HepG2 (cell line): ENCODE measurements at regions not wholly inside any gene's neighbourhood (a gene's known extent, or its start where the extent isn't known, plus 50 kb on each side); places are given as distances from the start of the nearest gene placed in this dataset.

Source experiments
- ATAC-seq: fragments of 200-7000 bp; cut with Tn5 transposase; 3 replicates; pipeline ENCODE4 v1.9.1; 2020; ENCODE audit warnings: mild to moderate bottlenecking, moderate library complexity
- BruUV-seq: library from RNA; stranded (reverse); fragments of 400-500 nt; replicated peaks from 2 replicates; lab custom pipeline; 2021; lab: Mats Ljungman, UMichigan
- CTCF ChIA-PET: fragments of 300-600 bp; formaldehyde crosslinking; extraction: SDS; loops from one replicate; lab custom pipeline; 2021; ENCODE audit warnings: low total read pairs, inconsistent platforms, low intra/inter-chr PET ratio; lab: Yijun Ruan, JAX
- POLR2A ChIA-PET: fragments of 350-600 bp; sonication (Branson Sonifier 250); formaldehyde crosslinking; loops from one replicate; lab custom pipeline; 2020; ENCODE audit warnings: antibody characterized with exemption, inconsistent platforms; lab: Yijun Ruan, JAX
- DNase-seq: peaks from one replicate; pipeline ENCODE4 v3.0.0-alpha.2; 2015; ENCODE audit warnings: low spot score
- FAIRE-seq: peaks from 3 replicates; lab custom pipeline; 2011; peaks lifted over from hg19 to GRCh38; lab: Jason Lieb, UNC
- H2AFZ ChIP-seq: one replicate; pipeline ENCODE4 v1.6.1; 2011; ENCODE audit warnings: low read length, inconsistent platforms
- H3K27ac ChIP-seq: fragments of 300-600 bp; 3 replicates; pipeline ENCODE4 v1.8.0; 2011; ENCODE audit warnings: mixed run types, mild to moderate bottlenecking, mixed read lengths, low read length, inconsistent platforms; ENCODE audit not compliant: insufficient read depth; ENCODE audit errors: extremely low read length
- H3K27me3 ChIP-seq, 2 experiments: fragments of 200-600 bp in 1 of 2; 2 replicates in 1 of 2; 3 replicates in 1 of 2; pipeline versions ENCODE4 v1.6.0 to v1.8.0; 2011; ENCODE audit warnings: low read length in 2 of 2, mild to moderate bottlenecking in 2 of 2, moderate library complexity in 2 of 2, inconsistent platforms in 1 of 2; ENCODE audit not compliant: insufficient read depth in 2 of 2, control insufficient read depth in 1 of 2
- H3K36me3 ChIP-seq, 2 experiments: fragments of 200-600 bp in 1 of 2; replicated peaks in 1 of 2; 2 replicates in 1 of 2; 3 replicates in 1 of 2; pipeline versions ENCODE4 v1.5.1 to v1.8.0; 2011; ENCODE audit warnings: low read length in 2 of 2, inconsistent platforms in 1 of 2; ENCODE audit not compliant: insufficient read depth in 2 of 2, control insufficient read depth in 1 of 2
- H3K4me1 ChIP-seq: 2 replicates; pipeline ENCODE4 v1.5.1; 2012; ENCODE audit warnings: low read length, inconsistent platforms; ENCODE audit not compliant: insufficient read depth
- H3K4me2 ChIP-seq: 2 replicates; pipeline ENCODE4 v1.6.0; 2011; ENCODE audit warnings: low read depth, low read length, inconsistent platforms
- H3K4me3 ChIP-seq, 3 experiments: fragments of 200-600 bp in 1 of 3; sonication (generic), shearing (Covaris generic) in 1 of 3; replicated peaks in 1 of 3; 2 replicates each; pipeline ENCODE4 v1.5.1; 2011 to 2016; ENCODE audit warnings: low read length in 3 of 3, inconsistent platforms in 2 of 3, low read depth in 2 of 3, mild to moderate bottlenecking in 2 of 3, control low read depth in 1 of 3, mixed read lengths in 1 of 3; ENCODE audit not compliant: insufficient read depth in 1 of 3
- H3K79me2 ChIP-seq: one replicate; pipeline ENCODE4 v1.6.1; 2011; ENCODE audit warnings: low read length, inconsistent platforms; ENCODE audit not compliant: insufficient read depth
- H3K9ac ChIP-seq: 2 replicates; pipeline ENCODE4 v1.6.0; 2011; ENCODE audit warnings: mild to moderate bottlenecking, low read depth, low read length, inconsistent platforms; ENCODE audit not compliant: insufficient read depth
- H3K9me3 ChIP-seq: 2 replicates; pipeline ENCODE4 v1.5.1; 2012; ENCODE audit warnings: mild to moderate bottlenecking, low read length
- H4K20me1 ChIP-seq: 2 replicates; pipeline ENCODE4 v1.6.0; 2011; ENCODE audit warnings: inconsistent platforms, mild to moderate bottlenecking, low read length, moderate library complexity; ENCODE audit not compliant: insufficient read depth
- MTF2 ChIP-seq: sonication (generic); formaldehyde crosslinking; IDR thresholded peaks from 2 replicates; pipeline ENCODE4 v1.5.0; 2020; ENCODE audit warnings: missing genetic modification reagents, borderline replicate concordance
- POLR2A ChIP-seq, 2 experiments: IDR thresholded peaks; 2 replicates each; pipeline ENCODE4 v1.6.1; 2011; ENCODE audit warnings: low read depth in 2 of 2, low read length in 2 of 2, mild to moderate bottlenecking in 1 of 2, moderate library complexity in 1 of 2; ENCODE audit not compliant: insufficient read depth in 1 of 2
- ZFP36L2 ChIP-seq: sonication (generic); formaldehyde crosslinking; IDR thresholded peaks from 2 replicates; pipeline ENCODE4 v1.4.0; 2020; ENCODE audit warnings: missing genetic modification reagents
- ZMYM2 ChIP-seq: sonication (generic); formaldehyde crosslinking; IDR thresholded peaks from 2 replicates; pipeline ENCODE4 v1.8.0; 2022; ENCODE audit warnings: mild to moderate bottlenecking, missing genetic modification reagents
- WGBS: methylation state at CpG from one replicate; pipeline ENCODE4 v1.1.6; 2017; ENCODE audit warnings: low lambda C conversion rate; 5-methylcytosine and 5-hydroxymethylcytosine counted together
- in situ Hi-C: cut with HindIII; loops from 2 replicates; pipeline ENCODE4 v1.10.0; 2017; ENCODE audit warnings: low pct_unique_long_range_greater_than_20kb; ENCODE audit not compliant: extremely low pct_ligation_motif_present
- intact Hi-C: fragments of 100-400 bp; cut with micrococcal nuclease; formaldehyde crosslinking; loops from one replicate; pipeline ENCODE4 v1.10.0; 2022; ENCODE audit not compliant: unreplicated experiment
- TF ChIP-seq, protein P1 (sequence below): sonication (generic); formaldehyde crosslinking; IDR thresholded peaks from 2 replicates; pipeline ENCODE4 v1.4.0; 2020; ENCODE audit warnings: mild to moderate bottlenecking, missing genetic modification reagents
- TF ChIP-seq, protein P2 (sequence below): sonication (generic); formaldehyde crosslinking; IDR thresholded peaks from 2 replicates; pipeline ENCODE4 v1.8.1; 2023; ENCODE audit warnings: mild to moderate bottlenecking, missing genetic modification reagents, borderline replicate concordance
- TF ChIP-seq, protein P3 (sequence below): IDR thresholded peaks from 2 replicates; pipeline ENCODE4 v1.6.1; 2012; ENCODE audit warnings: low read depth, low read length, improper control_type of control experiment

DNA sequence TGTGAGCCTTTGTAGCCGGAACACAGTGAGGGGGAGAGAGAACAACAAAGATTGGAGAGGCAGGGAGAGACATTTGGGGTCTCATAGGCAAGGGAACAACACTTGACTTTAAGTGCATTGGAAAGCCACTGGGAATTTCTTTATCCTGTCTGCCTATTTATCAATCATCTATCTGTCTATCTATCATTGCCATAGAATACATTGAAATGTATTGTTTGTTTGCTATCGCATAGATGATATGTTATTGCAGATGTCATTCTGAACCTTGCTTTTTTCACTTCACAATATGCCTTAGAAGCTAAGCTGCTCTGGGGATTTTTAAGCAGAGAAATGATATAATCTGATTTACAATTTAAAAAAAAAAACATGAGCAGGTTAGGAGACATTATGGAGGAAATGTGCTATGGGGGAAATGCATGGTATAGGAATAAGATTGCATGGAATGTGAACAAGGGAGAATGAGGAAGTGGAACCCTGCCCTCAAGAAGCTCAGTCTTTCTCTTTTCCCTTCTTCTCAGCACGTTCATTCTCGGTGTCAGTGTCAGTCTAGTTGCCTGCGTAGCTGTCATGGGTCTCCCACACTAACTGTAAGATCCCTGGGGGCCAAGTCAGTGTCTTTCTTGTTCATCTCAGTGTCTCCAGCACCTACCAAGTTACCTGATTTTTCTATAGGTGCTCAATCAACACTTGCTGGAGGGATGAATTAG, 158.7 kb upstream of the ARHGAP20 start:
- Histone ChIP-seq H3K36me3 (no peaks in the 10 kb centered on the region), H3K4me2 (no peak overlapping the region), H3K27ac (no peak overlapping the region), H2AFZ (no peak overlapping the region), H3K27me3 (peaks cover 2 to 12% of the 10 kb centered on the region in 2 experiments; a peak in 3 of 5 replicates), H3K79me2 (no peaks in the 10 kb centered on the region), H3K4me1 (no peaks in the 10 kb centered on the region), H3K9ac (no peak overlapping the region), H3K9me3 (no peaks in the 10 kb centered on the region), H3K4me3 (no peak overlapping the region), H4K20me1 (no peaks in the 10 kb centered on the region)
- 1% methylated on average over 5 of the region's 5 CpGs for WGBS
- no peak for FAIRE-seq
- POLR2A ChIA-PET, result no interaction called here
- CTCF ChIA-PET, result no interaction called here
- in situ Hi-C loops (no loop called here), intact Hi-C loops (no loop called here)
- ATAC-seq, result no peak
- TF ChIP-seq POLR2A (IDR thresholded peaks at IDR 0.05; ENCODE audit: insufficient read depth in 1 of 2, low read depth in 2 of 2, low read length in 2 of 2) (no peak), MTF2 (CRISPR knock-in tag) (no peak), ZFP36L2 (CRISPR knock-in tag) (no peak), ZMYM2 (CRISPR knock-in tag) (no peak)
- TF ChIP-seq, protein P1, sequence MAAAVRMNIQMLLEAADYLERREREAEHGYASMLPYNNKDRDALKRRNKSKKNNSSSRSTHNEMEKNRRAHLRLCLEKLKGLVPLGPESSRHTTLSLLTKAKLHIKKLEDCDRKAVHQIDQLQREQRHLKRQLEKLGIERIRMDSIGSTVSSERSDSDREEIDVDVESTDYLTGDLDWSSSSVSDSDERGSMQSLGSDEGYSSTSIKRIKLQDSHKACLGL (CRISPR knock-in tag), result no peak
- TF ChIP-seq, protein P2, sequence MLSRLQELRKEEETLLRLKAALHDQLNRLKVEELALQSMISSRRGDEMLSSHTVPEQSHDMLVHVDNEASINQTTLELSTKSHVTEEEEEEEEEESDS (CRISPR knock-in tag), result no peak
- TF ChIP-seq, protein P3, sequence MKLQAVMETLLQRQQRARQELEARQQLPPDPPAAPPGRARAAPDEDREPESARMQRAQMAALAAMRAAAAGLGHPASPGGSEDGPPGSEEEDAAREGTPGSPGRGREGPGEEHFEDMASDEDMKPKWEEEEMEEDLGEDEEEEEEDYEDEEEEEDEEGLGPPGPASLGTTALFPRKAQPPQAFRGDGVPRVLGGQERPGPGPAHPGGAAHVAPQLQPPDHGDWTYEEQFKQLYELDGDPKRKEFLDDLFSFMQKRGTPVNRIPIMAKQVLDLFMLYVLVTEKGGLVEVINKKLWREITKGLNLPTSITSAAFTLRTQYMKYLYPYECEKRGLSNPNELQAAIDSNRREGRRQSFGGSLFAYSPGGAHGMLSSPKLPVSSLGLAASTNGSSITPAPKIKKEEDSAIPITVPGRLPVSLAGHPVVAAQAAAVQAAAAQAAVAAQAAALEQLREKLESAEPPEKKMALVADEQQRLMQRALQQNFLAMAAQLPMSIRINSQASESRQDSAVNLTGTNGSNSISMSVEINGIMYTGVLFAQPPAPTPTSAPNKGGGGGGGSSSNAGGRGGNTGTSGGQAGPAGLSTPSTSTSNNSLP, result no peak
- no TSS peak for BruUV-seq
- no peak for DNase-seq
